ENCODE measurements at regions not wholly inside any gene's neighbourhood (a gene's known extent, or its start where the extent isn't known, plus 50 kb on each side); places are given as distances from the start of the nearest gene placed in this dataset.

DNA sequence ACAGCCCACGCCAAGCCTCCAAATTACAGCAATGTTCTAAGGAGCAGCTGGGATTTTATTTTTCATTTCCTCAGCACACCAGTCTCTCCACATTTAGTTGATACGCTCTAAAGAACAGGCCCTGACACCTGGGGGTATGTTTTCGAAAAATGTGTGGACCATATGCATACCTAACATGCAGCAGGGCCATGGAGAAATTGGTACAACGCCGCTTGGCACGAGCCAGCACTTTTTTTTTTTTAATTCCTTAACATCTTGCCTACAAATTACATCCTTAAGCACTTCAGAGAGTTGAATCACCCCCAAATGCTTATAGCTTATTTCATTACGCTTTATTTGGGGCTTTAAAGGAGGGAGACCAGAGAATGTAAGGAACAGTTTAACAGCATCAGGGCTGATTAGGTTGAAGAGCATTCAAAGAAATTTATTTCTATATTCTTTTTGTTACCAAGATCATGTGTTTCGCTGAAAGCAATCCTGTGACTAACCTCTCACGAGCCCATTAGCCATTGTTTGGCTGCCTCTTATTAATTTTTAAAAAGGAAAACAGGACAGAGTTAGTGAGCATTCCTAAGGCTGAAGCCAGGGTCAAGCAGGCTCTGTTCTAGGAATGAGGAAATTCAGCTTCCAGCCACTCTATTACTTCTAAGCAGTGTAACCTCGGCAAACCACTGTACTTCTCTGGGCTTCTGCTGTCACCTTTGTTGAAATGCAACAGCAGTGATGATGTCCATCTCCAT is 173.8 kb downstream of the ACTL7B start:
- TF ChIP-seq CTCF (IDR thresholded peaks at IDR 0.05) (no peak), POLR2AphosphoS5 (IDR thresholded peaks at IDR 0.05) (no peak), POLR2A (IDR thresholded peaks at IDR 0.05) (no peak), EP300 (IDR thresholded peaks at IDR 0.05) (no peak)
